K562 (cell line): ENCODE measurements at regions not wholly inside any gene's neighbourhood (a gene's known extent, or its start where the extent isn't known, plus 50 kb on each side); places are given as distances from the start of the nearest gene placed in this dataset.

Source experiments
- ATAC-seq: fragments of 200-7000 bp; cut with Tn5 transposase; 3 replicates; pipeline ENCODE4 v1.9.1; 2020; ENCODE audit warnings: moderate library complexity
- BruUV-seq: library from RNA; stranded (reverse); fragments of 400-500 nt; replicated peaks from 2 replicates; lab custom pipeline; 2021; lab: Mats Ljungman, UMichigan
- CTCF ChIA-PET: fragments of 300-600 bp; formaldehyde crosslinking; extraction: SDS; loops from one replicate; lab custom pipeline; 2021; ENCODE audit warnings: low intra/inter-chr PET ratio; lab: Yijun Ruan, JAX
- POLR2A ChIA-PET: fragments of 300-600, 350-650 bp; sonication (Branson Sonifier 250); formaldehyde crosslinking; extraction: SDS; loops from one replicate; lab custom pipeline; 2021; ENCODE audit warnings: antibody characterized with exemption, inconsistent platforms; lab: Yijun Ruan, JAX
- DNase-seq, 4 experiments: peaks; one replicate each; pipeline versions ENCODE4 v3.0.0 to v3.0.0-alpha.2; 2011 to 2018; ENCODE audit warnings: low spot score in 3 of 4, mixed read lengths in 3 of 4; ENCODE audit errors: extremely low read depth in 1 of 4
- FAIRE-seq: peaks from 2 replicates; lab custom pipeline; 2011; peaks lifted over from hg19 to GRCh38; lab: Jason Lieb, UNC
- H2AFZ ChIP-seq: 2 replicates; pipeline ENCODE4 v1.6.0; 2011; ENCODE audit warnings: low read depth, low read length, control low read depth, inconsistent platforms
- H3K27ac ChIP-seq: fragments of 200-600 bp; 3 replicates; pipeline ENCODE4 v1.8.0; 2011; ENCODE audit warnings: low read depth, mild to moderate bottlenecking, control low read depth, inconsistent platforms, low read length, moderate library complexity, mixed read lengths; ENCODE audit errors: extremely low read depth
- H3K27me3 ChIP-seq, 2 experiments: fragments of 300-600 bp in 1 of 2; 2 replicates in 1 of 2; 3 replicates in 1 of 2; pipeline versions ENCODE4 v1.6.0 to v1.8.0; 2011; ENCODE audit warnings: inconsistent platforms in 2 of 2, low read length in 2 of 2, mild to moderate bottlenecking in 1 of 2, mixed read lengths in 1 of 2, moderate library complexity in 1 of 2; ENCODE audit not compliant: control insufficient read depth in 2 of 2, insufficient read depth in 2 of 2
- H3K36me3 ChIP-seq: fragments of 300-600 bp; 3 replicates; pipeline ENCODE4 v1.8.0; 2011; ENCODE audit warnings: mild to moderate bottlenecking, low read length, inconsistent platforms; ENCODE audit not compliant: control insufficient read depth, insufficient read depth
- H3K4me1 ChIP-seq, 2 experiments: fragments of 200-600 bp in 1 of 2; replicated peaks in 1 of 2; 2 replicates in 1 of 2; 3 replicates in 1 of 2; pipeline versions ENCODE4 v1.5.1 to v1.8.0; 2011; ENCODE audit warnings: inconsistent platforms in 2 of 2, low read length in 2 of 2, mild to moderate bottlenecking in 1 of 2, mixed read lengths in 1 of 2, moderate library complexity in 1 of 2; ENCODE audit not compliant: control insufficient read depth in 2 of 2, insufficient read depth in 2 of 2
- H3K4me2 ChIP-seq: 2 replicates; pipeline ENCODE4 v1.6.1; 2011; ENCODE audit warnings: low read length, control low read depth, inconsistent platforms, mixed read lengths; ENCODE audit not compliant: insufficient read depth
- H3K4me3 ChIP-seq: fragments of 200-600 bp; sonication (generic), shearing (Covaris generic); 2 replicates; pipeline ENCODE4 v1.5.1; 2016; ENCODE audit warnings: control low read depth, inconsistent platforms
- H3K79me2 ChIP-seq: fragments of 200-600 bp; 3 replicates; pipeline ENCODE4 v1.8.0; 2011; ENCODE audit warnings: low read length, inconsistent platforms; ENCODE audit not compliant: control insufficient read depth, insufficient read depth
- H3K9ac ChIP-seq, 2 experiments: 2 replicates each; pipeline versions ENCODE4 v1.6.0 to v1.6.1; 2011; ENCODE audit warnings: low read depth in 2 of 2, low read length in 2 of 2, control low read depth in 1 of 2, inconsistent platforms in 1 of 2, mild to moderate bottlenecking in 1 of 2, mixed read lengths in 1 of 2; ENCODE audit not compliant: insufficient read depth in 1 of 2
- H3K9me1 ChIP-seq: one replicate; pipeline ENCODE4 v1.6.0; 2011; ENCODE audit warnings: inconsistent platforms, mild to moderate bottlenecking, low read length, moderate library complexity; ENCODE audit not compliant: control insufficient read depth, insufficient read depth
- H3K9me3 ChIP-seq: replicated peaks from 2 replicates; pipeline ENCODE4 v1.5.1; 2011; ENCODE audit warnings: low read depth, low read length, inconsistent platforms; ENCODE audit not compliant: control insufficient read depth, insufficient read depth
- H4K20me1 ChIP-seq: replicated peaks from 2 replicates; pipeline ENCODE4 v1.6.1; 2011; ENCODE audit warnings: low read length, inconsistent platforms, mixed read lengths; ENCODE audit not compliant: control insufficient read depth, insufficient read depth
- GTF2F1 ChIP-seq: IDR thresholded peaks from 2 replicates; pipeline ENCODE4 v1.6.1; 2011; ENCODE audit warnings: low read depth, low read length, improper control_type of control experiment
- HNRNPUL1 ChIP-seq: fragments of 200-400 bp; formaldehyde crosslinking; IDR thresholded peaks from 2 replicates; pipeline ENCODE4 v1.6.1; 2017; ENCODE audit warnings: low read length
- KLF1 ChIP-seq: fragments of 450-650 bp; IDR thresholded peaks from 2 replicates; pipeline ENCODE4 v1.6.1; 2016; ENCODE audit warnings: missing genetic modification characterization, missing compliant biosample characterization
- L3MBTL2 ChIP-seq: fragments of 450-650 bp; IDR thresholded peaks from 2 replicates; pipeline ENCODE4 v1.6.1; 2016; ENCODE audit warnings: mild to moderate bottlenecking, moderate library complexity
- SP1 ChIP-seq: sonication (generic); formaldehyde crosslinking; IDR thresholded peaks from 2 replicates; pipeline ENCODE4 v1.8.1; 2022; ENCODE audit warnings: mild to moderate bottlenecking, missing genetic modification reagents
- ZEB2 ChIP-seq: fragments of 450-650 bp; IDR thresholded peaks from 2 replicates; pipeline ENCODE4 v1.6.1; 2016
- WGBS: fragments of 100-300 bp; shearing (Covaris generic); methylation state at CpG from one replicate; pipeline ENCODE4 v1.1.6; 2016; ENCODE audit warnings: low coverage, mixed read lengths; ENCODE audit not compliant: insufficient coverage; ENCODE audit errors: missing lambda C conversion rate; 5-methylcytosine and 5-hydroxymethylcytosine counted together
- in situ Hi-C: fragments of 300-500 bp; cut with MboI; formaldehyde crosslinking; loops from 4 replicates; pipeline ENCODE4 v1.15.0; 2018; ENCODE audit warnings: inconsistent platforms, mixed read lengths
- intact Hi-C: fragments of 100-400 bp; cut with micrococcal nuclease; formaldehyde crosslinking; loops from 2 replicates; pipeline ENCODE4 v1.14.2; 2022
- TF ChIP-seq, protein P1 (sequence below): sonication (generic); formaldehyde crosslinking; IDR thresholded peaks from 2 replicates; pipeline ENCODE4 v1.4.0; 2020; ENCODE audit warnings: mild to moderate bottlenecking, missing genetic modification reagents
- TF ChIP-seq, protein P2 (sequence below): fragments of 450-650 bp; IDR thresholded peaks from 2 replicates; pipeline ENCODE4 v1.6.1; 2017; ENCODE audit warnings: antibody characterized with exemption, mild to moderate bottlenecking

DNA sequence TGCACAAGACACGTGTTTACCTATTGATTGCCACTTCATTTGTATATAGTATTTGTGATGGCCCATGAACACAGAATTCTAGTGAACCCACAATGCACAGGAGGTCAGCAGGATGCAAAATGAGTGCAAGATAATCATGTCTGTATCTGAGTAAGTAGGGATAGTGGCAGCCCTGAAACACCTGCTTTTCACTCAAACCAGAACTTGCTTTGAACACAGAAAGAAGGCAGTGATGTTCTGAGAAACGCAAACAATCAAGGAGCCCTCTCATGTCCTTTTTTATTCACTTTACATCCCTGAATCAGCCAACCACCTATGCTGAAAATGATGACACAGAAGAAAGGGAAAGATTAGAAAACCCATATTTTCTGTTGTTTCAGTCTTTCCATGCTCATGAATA lies 170.4 kb upstream of the AVPR1A start (continued):
- TF ChIP-seq, protein P1, sequence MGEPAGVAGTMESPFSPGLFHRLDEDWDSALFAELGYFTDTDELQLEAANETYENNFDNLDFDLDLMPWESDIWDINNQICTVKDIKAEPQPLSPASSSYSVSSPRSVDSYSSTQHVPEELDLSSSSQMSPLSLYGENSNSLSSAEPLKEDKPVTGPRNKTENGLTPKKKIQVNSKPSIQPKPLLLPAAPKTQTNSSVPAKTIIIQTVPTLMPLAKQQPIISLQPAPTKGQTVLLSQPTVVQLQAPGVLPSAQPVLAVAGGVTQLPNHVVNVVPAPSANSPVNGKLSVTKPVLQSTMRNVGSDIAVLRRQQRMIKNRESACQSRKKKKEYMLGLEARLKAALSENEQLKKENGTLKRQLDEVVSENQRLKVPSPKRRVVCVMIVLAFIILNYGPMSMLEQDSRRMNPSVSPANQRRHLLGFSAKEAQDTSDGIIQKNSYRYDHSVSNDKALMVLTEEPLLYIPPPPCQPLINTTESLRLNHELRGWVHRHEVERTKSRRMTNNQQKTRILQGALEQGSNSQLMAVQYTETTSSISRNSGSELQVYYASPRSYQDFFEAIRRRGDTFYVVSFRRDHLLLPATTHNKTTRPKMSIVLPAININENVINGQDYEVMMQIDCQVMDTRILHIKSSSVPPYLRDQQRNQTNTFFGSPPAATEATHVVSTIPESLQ (CRISPR knock-in tag), result no peak
- TF ChIP-seq L3MBTL2 (no peak), ZEB2 (no peak)

DNA sequence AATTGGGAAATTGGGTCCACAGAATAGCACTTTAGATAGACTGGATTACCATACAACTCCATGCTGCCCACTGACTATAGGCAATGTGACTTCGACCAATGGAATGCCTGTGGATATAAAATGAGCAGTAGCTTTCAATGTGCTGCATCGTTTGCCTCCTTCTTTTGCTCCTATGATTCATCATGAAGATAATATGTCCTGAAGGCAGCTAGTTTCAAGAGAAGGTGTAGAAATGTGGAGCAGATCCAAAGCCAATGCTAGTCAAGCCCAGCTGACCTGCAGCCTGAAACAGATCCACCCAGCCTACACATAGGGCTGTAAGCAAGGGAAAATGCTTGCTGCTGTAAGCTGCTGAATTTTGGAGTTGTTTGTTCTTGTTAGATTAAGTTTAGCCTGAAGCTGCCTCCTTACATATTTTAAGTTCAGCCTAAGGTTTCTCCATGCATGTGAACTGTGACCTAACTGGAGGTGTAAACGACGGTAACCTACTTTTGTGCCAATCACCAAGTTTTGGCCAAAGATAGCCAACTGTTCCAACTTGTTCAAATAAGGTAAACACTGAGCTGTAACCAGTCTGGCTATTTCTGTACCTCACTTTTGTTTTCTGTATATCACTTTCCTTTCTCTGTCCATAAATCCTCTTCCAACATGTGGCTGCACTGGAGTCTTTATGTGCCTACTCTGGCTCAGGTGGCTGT lies 169.1 kb upstream of the AVPR1A start:
- BruUV-seq, result no TSS peak
- Histone ChIP-seq H3K9me1 (no peaks in the 10 kb centered on the region), H4K20me1 (no peaks in the 10 kb centered on the region), H3K79me2 (no peaks in the 10 kb centered on the region), H3K4me1 (no peaks in the 10 kb centered on the region), H3K27me3 (no peaks in the 10 kb centered on the region), H3K4me3 (no peak overlapping the region), H3K9ac (no peak overlapping the region), H3K9me3 (no peaks in the 10 kb centered on the region), H2AFZ (no peak overlapping the region), H3K4me2 (no peak overlapping the region)
- FAIRE-seq, result no peak
- POLR2A ChIA-PET, result no interaction called here
- no peak for DNase-seq
- CTCF ChIA-PET, result no interaction called here
- ATAC-seq, result no peak
- TF ChIP-seq HNRNPUL1 (no peak), SP1 (CRISPR knock-in tag) (no peak), KLF1 (tag) (no peak), GTF2F1 (no peak)
- TF ChIP-seq, protein P2, sequence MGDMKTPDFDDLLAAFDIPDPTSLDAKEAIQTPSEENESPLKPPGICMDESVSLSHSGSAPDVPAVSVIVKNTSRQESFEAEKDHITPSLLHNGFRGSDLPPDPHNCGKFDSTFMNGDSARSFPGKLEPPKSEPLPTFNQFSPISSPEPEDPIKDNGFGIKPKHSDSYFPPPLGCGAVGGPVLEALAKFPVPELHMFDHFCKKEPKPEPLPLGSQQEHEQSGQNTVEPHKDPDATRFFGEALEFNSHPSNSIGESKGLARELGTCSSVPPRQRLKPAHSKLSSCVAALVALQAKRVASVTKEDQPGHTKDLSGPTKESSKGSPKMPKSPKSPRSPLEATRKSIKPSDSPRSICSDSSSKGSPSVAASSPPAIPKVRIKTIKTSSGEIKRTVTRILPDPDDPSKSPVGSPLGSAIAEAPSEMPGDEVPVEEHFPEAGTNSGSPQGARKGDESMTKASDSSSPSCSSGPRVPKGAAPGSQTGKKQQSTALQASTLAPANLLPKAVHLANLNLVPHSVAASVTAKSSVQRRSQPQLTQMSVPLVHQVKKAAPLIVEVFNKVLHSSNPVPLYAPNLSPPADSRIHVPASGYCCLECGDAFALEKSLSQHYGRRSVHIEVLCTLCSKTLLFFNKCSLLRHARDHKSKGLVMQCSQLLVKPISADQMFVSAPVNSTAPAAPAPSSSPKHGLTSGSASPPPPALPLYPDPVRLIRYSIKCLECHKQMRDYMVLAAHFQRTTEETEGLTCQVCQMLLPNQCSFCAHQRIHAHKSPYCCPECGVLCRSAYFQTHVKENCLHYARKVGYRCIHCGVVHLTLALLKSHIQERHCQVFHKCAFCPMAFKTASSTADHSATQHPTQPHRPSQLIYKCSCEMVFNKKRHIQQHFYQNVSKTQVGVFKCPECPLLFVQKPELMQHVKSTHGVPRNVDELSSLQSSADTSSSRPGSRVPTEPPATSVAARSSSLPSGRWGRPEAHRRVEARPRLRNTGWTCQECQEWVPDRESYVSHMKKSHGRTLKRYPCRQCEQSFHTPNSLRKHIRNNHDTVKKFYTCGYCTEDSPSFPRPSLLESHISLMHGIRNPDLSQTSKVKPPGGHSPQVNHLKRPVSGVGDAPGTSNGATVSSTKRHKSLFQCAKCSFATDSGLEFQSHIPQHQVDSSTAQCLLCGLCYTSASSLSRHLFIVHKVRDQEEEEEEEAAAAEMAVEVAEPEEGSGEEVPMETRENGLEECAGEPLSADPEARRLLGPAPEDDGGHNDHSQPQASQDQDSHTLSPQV, result no peak
- TF ChIP-seq, all 486 proteins: peak for 0
- H3K36me3 ChIP-seq, result no peaks in the 10 kb centered on the region
- in situ Hi-C loops (no loop called here), intact Hi-C loops (no loop called here)
- H3K27ac ChIP-seq, result no peak overlapping the region
- 0% methylated on average over 4 of the region's 4 CpGs for WGBS
